Endothelial cell (in vitro differentiated cells): ENCODE measurements at regions not wholly inside any gene's neighbourhood (a gene's known extent, or its start where the extent isn't known, plus 50 kb on each side); places are given as distances from the start of the nearest gene placed in this dataset.
"Not testable (repeated sequence)": the region's sequence is repeated elsewhere in the genome, so short reads cannot be mapped to it uniquely, and the experiment has no call there.

Source experiments
- DNase-seq: peaks from one replicate; pipeline ENCODE4 v3.0.0; 2021; ENCODE audit warnings: low spot score
- H3K27ac Mint-ChIP-seq: one replicate; pipeline ENCODE4 v1.8.0; 2021; ENCODE audit warnings: mixed read lengths, inconsistent platforms; ENCODE audit not compliant: unreplicated experiment
- H3K27me3 Mint-ChIP-seq: one replicate; pipeline ENCODE4 v1.8.0; 2021; ENCODE audit warnings: mild to moderate bottlenecking, moderate library complexity, mixed read lengths, inconsistent platforms; ENCODE audit not compliant: unreplicated experiment
- H3K36me3 Mint-ChIP-seq: one replicate; pipeline ENCODE4 v1.8.0; 2021; ENCODE audit warnings: mild to moderate bottlenecking, low read depth, mixed read lengths, inconsistent platforms; ENCODE audit not compliant: unreplicated experiment
- H3K4me1 Mint-ChIP-seq: one replicate; pipeline ENCODE4 v1.8.0; 2021; ENCODE audit warnings: mild to moderate bottlenecking, mixed read lengths, inconsistent platforms; ENCODE audit not compliant: unreplicated experiment
- H3K4me3 Mint-ChIP-seq: one replicate; pipeline ENCODE4 v1.8.0; 2021; ENCODE audit warnings: mild to moderate bottlenecking, mixed read lengths, inconsistent platforms; ENCODE audit not compliant: unreplicated experiment
- H3K9me3 Mint-ChIP-seq: one replicate; pipeline ENCODE4 v1.8.0; 2021; ENCODE audit warnings: mixed read lengths, inconsistent platforms; ENCODE audit not compliant: unreplicated experiment
- CTCF ChIP-seq: fragments of 200-600 bp; sonication (generic); IDR thresholded peaks from one replicate; pipeline ENCODE4 v1.5.0; 2021; ENCODE audit warnings: antibody characterized with exemption; ENCODE audit not compliant: unreplicated experiment

GRCh38 chr14:105641075-105641937 lies 114.9 kb downstream of the TMEM121 start:
- Mint-ChIP-seq H3K27me3 (peaks cover 23% of the 10 kb centered on the region), H3K4me1 (no peaks in the 10 kb centered on the region), H3K36me3 (peaks cover 12% of the 10 kb centered on the region), H3K27ac (no peak overlapping the region), H3K9me3 (peaks cover 17% of the 10 kb centered on the region), H3K4me3 (no peak overlapping the region)
- DNase-seq = no peak
- no peak for TF ChIP-seq CTCF

- not testable (repeated sequence) for H3K27ac Mint-ChIP-seq, H3K36me3 Mint-ChIP-seq, H3K4me3 Mint-ChIP-seq, DNase-seq, H3K4me1 Mint-ChIP-seq
- Mint-ChIP-seq H3K27me3 (peaks cover 26% of the 10 kb centered on the region), H3K9me3 (peaks cover 13% of the 10 kb centered on the region)
Measured at GRCh38 chr14:105641951-105642350, 115.6 kb downstream of the TMEM121 start.

GRCh38 chr14:105642486-105642885 lies 116.1 kb downstream of the TMEM121 start:
- Mint-ChIP-seq H3K9me3 (peaks cover 11% of the 10 kb centered on the region), H3K27me3 (peaks cover 29% of the 10 kb centered on the region)
- H3K4me1 Mint-ChIP-seq, H3K27ac Mint-ChIP-seq, H3K4me3 Mint-ChIP-seq, H3K36me3 Mint-ChIP-seq, DNase-seq: not testable (repeated sequence)

GRCh38 chr14:105643406-105644052 lies 117.1 kb downstream of the TMEM121 start:
- H3K27ac Mint-ChIP-seq, H3K4me1 Mint-ChIP-seq, DNase-seq, H3K4me3 Mint-ChIP-seq, H3K36me3 Mint-ChIP-seq: not testable (repeated sequence)
- Mint-ChIP-seq H3K9me3 (peaks cover 17% of the 10 kb centered on the region), H3K27me3 (peaks cover 38% of the 10 kb centered on the region)

- H3K36me3 Mint-ChIP-seq, H3K27ac Mint-ChIP-seq, DNase-seq, H3K4me1 Mint-ChIP-seq, H3K4me3 Mint-ChIP-seq: not testable (repeated sequence)
- peaks cover 44% of the 10 kb centered on the region for H3K27me3 Mint-ChIP-seq
- peaks cover 21% of the 10 kb centered on the region for H3K9me3 Mint-ChIP-seq
Measured at GRCh38 chr14:105644053-105644435, 117.7 kb downstream of the TMEM121 start.

- H3K4me1 Mint-ChIP-seq = not testable (repeated sequence)
Measured at GRCh38 chr14:105644457-105644856, 118.1 kb downstream of the TMEM121 start.

GRCh38 chr14:105644891-105645290 lies 118.5 kb downstream of the TMEM121 start:
- Mint-ChIP-seq H3K9me3 (peaks cover 28% of the 10 kb centered on the region), H3K27me3 (peaks cover 49% of the 10 kb centered on the region)
- not testable (repeated sequence) for H3K4me3 Mint-ChIP-seq, H3K36me3 Mint-ChIP-seq, H3K4me1 Mint-ChIP-seq, DNase-seq, H3K27ac Mint-ChIP-seq

More at GRCh38 chr14:105644457-105644856, 118.1 kb downstream of the TMEM121 start:
- H3K27me3 Mint-ChIP-seq = peaks cover 48% of the 10 kb centered on the region
- not testable (repeated sequence) for DNase-seq, H3K27ac Mint-ChIP-seq, H3K36me3 Mint-ChIP-seq, H3K4me3 Mint-ChIP-seq
- H3K9me3 Mint-ChIP-seq = peaks cover 25% of the 10 kb centered on the region

- not testable (repeated sequence) for DNase-seq, H3K27ac Mint-ChIP-seq, H3K4me3 Mint-ChIP-seq, H3K4me1 Mint-ChIP-seq, H3K36me3 Mint-ChIP-seq
- Mint-ChIP-seq H3K9me3 (peaks cover 32% of the 10 kb centered on the region), H3K27me3 (peaks cover 51% of the 10 kb centered on the region)
Measured at GRCh38 chr14:105645389-105645788, 119.0 kb downstream of the TMEM121 start.
